ENCODE measurements at regions not wholly inside any gene's neighbourhood (a gene's known extent, or its start where the extent isn't known, plus 50 kb on each side); places are given as distances from the start of the nearest gene placed in this dataset.

DNA sequence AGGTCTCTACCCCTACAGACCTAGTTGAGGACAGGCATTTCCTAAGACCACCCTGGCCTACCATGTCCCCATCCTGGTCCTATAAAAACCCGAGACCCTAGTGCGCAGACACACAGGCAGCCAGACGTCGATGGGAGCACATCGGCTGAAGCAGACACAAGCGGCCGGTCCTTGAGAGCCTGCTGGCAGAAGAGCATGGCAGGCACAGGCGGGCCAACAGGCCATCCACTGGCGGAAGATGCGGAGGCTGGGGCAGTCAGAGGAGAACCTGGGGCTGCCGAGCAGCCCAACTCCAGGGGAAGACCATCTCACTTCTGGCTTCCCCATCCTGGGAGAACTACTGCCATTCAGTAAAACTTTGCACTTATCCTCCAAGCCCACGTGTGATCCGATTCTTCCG, 396.8 kb downstream of the AEBP2 start:
- no peak overlapping the region for H3K14ac ChIP-seq (ENCODE audit: low read length)
- H3K4me2 ChIP-seq (ENCODE audit: insufficient read depth, low read length, poor library complexity, severe bottlenecking) = no peak overlapping the region
- no peaks in the 10 kb centered on the region for H3K4me1 ChIP-seq (ENCODE audit: control insufficient read depth in 2 of 2, insufficient read depth in 1 of 2, low read depth in 1 of 2, low read length in 2 of 2)
- H3K23ac ChIP-seq (ENCODE audit: low read depth, low read length, poor library complexity) = no peak overlapping the region
- H3K4me3 ChIP-seq (ENCODE audit: low read length in 2 of 2) = no peak overlapping the region
- WGBS, 2 donors (ENCODE audit: extremely low coverage in 2 of 2, insufficient read length in 2 of 2, insufficient replicate concordance in 1 of 2) = no CpG with 5 or more reads among the region's 14 CpGs
- no peaks in the 10 kb centered on the region for H3K27me3 ChIP-seq (ENCODE audit: control insufficient read depth in 3 of 3, insufficient read depth in 3 of 3, low read depth in 1 of 3, low read length in 3 of 3)
- no peak overlapping the region for H2BK15ac ChIP-seq (ENCODE audit: low read length)
- no peak overlapping the region for H3K18ac ChIP-seq (ENCODE audit: low read length)
- no peak overlapping the region for H3K27ac ChIP-seq (replicated peaks; ENCODE audit: low read length)
- DNase-seq (ENCODE audit: low spot score) = no peak
- no peak overlapping the region for H2BK5ac ChIP-seq (ENCODE audit: low read length)
- H4K8ac ChIP-seq (ENCODE audit: low read depth, low read length) = no peak overlapping the region
- H2BK12ac ChIP-seq (ENCODE audit: low read length) = no peak overlapping the region
- no peak overlapping the region for H2AFZ ChIP-seq (ENCODE audit: low read length)
- no peak overlapping the region for H2AK5ac ChIP-seq (ENCODE audit: low read depth, low read length)
- H3K4ac ChIP-seq (ENCODE audit: low read length) = no peak overlapping the region
- H2BK120ac ChIP-seq (ENCODE audit: low read depth, low read length) = no peak overlapping the region
- H3K9me3 ChIP-seq (replicated peaks in 1 of 2; ENCODE audit: control insufficient read depth in 2 of 2, insufficient read depth in 1 of 2, low read depth in 1 of 2, low read length in 2 of 2) = no peaks in the 10 kb centered on the region
- H3K9ac ChIP-seq (ENCODE audit: low read depth, low read length, poor library complexity) = no peak overlapping the region
- H3K79me1 ChIP-seq (ENCODE audit: low read depth, low read length) = no peaks in the 10 kb centered on the region
- no peaks in the 10 kb centered on the region for H3K36me3 ChIP-seq (replicated peaks in 1 of 2; ENCODE audit: control insufficient read depth in 2 of 2, insufficient read depth in 2 of 2, low read length in 2 of 2)
- H4K91ac ChIP-seq (ENCODE audit: low read depth, low read length, poor library complexity) = no peak overlapping the region

DNA sequence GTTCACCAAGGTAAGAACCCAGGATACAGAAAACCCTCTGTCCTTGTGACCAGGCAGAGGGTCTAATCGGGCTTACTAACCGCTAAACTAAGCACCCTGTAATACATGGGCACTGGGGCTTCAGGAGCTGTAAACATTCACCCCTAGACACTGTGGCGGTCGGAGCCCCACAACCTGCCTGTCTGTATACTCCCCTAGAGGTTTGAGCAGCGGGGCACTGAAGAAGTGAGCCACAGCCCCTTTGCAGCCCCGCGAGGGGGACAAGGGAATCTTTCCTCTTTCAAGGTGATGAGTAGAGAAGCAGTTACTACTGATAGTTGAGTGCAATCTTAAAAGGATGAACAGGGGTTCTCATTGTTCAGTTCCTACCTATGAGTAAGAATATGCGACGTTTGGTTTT, 397.2 kb downstream of the AEBP2 start:
- no peak overlapping the region for H2BK120ac ChIP-seq (ENCODE audit: low read depth, low read length)
- H3K9me3 ChIP-seq (replicated peaks in 1 of 2; ENCODE audit: control insufficient read depth in 2 of 2, insufficient read depth in 1 of 2, low read depth in 1 of 2, low read length in 2 of 2) = no peaks in the 10 kb centered on the region
- no peak overlapping the region for H3K27ac ChIP-seq (replicated peaks; ENCODE audit: low read length)
- no peak overlapping the region for H3K14ac ChIP-seq (ENCODE audit: low read length)
- H3K9ac ChIP-seq (ENCODE audit: low read depth, low read length, poor library complexity) = no peak overlapping the region
- H2AFZ ChIP-seq (ENCODE audit: low read length) = no peak overlapping the region
- no peak for DNase-seq (ENCODE audit: low spot score)
- no peak overlapping the region for H3K23ac ChIP-seq (ENCODE audit: low read depth, low read length, poor library complexity)
- H4K91ac ChIP-seq (ENCODE audit: low read depth, low read length, poor library complexity) = no peak overlapping the region
- H2BK5ac ChIP-seq (ENCODE audit: low read length) = no peak overlapping the region
- H2BK12ac ChIP-seq (ENCODE audit: low read length) = no peak overlapping the region
- WGBS, 2 donors (ENCODE audit: extremely low coverage in 2 of 2, insufficient read length in 2 of 2, insufficient replicate concordance in 1 of 2) = no CpG with 5 or more reads among the region's 9 CpGs
- H3K79me1 ChIP-seq (ENCODE audit: low read depth, low read length) = no peaks in the 10 kb centered on the region
- no peak overlapping the region for H3K4me2 ChIP-seq (ENCODE audit: insufficient read depth, low read length, poor library complexity, severe bottlenecking)
- H4K8ac ChIP-seq (ENCODE audit: low read depth, low read length) = no peak overlapping the region
- no peak overlapping the region for H3K4ac ChIP-seq (ENCODE audit: low read length)
- no peak overlapping the region for H2BK15ac ChIP-seq (ENCODE audit: low read length)
- no peaks in the 10 kb centered on the region for H3K27me3 ChIP-seq (ENCODE audit: control insufficient read depth in 3 of 3, insufficient read depth in 3 of 3, low read depth in 1 of 3, low read length in 3 of 3)
- H3K4me3 ChIP-seq (ENCODE audit: low read length in 2 of 2) = no peak overlapping the region
- H3K4me1 ChIP-seq (ENCODE audit: control insufficient read depth in 2 of 2, insufficient read depth in 1 of 2, low read depth in 1 of 2, low read length in 2 of 2) = no peaks in the 10 kb centered on the region
- no peak overlapping the region for H2AK5ac ChIP-seq (ENCODE audit: low read depth, low read length)
- no peak overlapping the region for H3K18ac ChIP-seq (ENCODE audit: low read length)
- H3K36me3 ChIP-seq (replicated peaks in 1 of 2; ENCODE audit: control insufficient read depth in 2 of 2, insufficient read depth in 2 of 2, low read length in 2 of 2) = no peaks in the 10 kb centered on the region

DNA sequence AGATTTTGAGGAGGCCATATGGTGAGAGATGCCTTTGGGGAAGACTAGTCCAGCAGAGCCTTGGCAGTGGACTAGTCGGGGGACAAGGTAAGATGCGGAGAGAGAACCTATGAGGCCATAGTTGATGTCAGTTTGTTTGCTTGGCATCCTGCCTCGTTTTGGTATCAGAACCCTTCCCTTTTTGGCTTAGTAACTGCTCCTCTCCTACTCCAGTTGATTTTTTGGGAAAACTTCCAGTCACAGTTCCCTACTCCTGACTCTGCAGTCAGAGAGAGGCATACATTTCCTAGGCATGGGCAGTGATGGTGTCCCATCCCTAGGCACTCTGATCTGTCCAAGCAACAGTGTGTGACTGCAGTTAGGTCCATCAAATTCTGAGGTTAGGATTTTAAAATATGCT, 398.3 kb downstream of the AEBP2 start:
- Histone ChIP-seq H3K9me3 (replicated peaks in 1 of 2; ENCODE audit: control insufficient read depth in 2 of 2, insufficient read depth in 1 of 2, low read depth in 1 of 2, low read length in 2 of 2) (no peaks in the 10 kb centered on the region), H3K9ac (ENCODE audit: low read depth, low read length, poor library complexity) (no peak overlapping the region), H3K4ac (ENCODE audit: low read length) (no peak overlapping the region), H3K79me1 (ENCODE audit: low read depth, low read length) (no peaks in the 10 kb centered on the region), H2BK15ac (ENCODE audit: low read length) (no peak overlapping the region), H2BK5ac (ENCODE audit: low read length) (no peak overlapping the region), H3K14ac (ENCODE audit: low read length) (no peak overlapping the region), H4K91ac (ENCODE audit: low read depth, low read length, poor library complexity) (no peak overlapping the region), H2BK12ac (ENCODE audit: low read length) (no peak overlapping the region), H3K23ac (ENCODE audit: low read depth, low read length, poor library complexity) (no peak overlapping the region), H3K27me3 (ENCODE audit: control insufficient read depth in 3 of 3, insufficient read depth in 3 of 3, low read depth in 1 of 3, low read length in 3 of 3) (no peaks in the 10 kb centered on the region), H3K27ac (replicated peaks; ENCODE audit: low read length) (no peak overlapping the region), H2AK5ac (ENCODE audit: low read depth, low read length) (no peak overlapping the region), H3K4me3 (ENCODE audit: low read length in 2 of 2) (no peak overlapping the region), H4K8ac (ENCODE audit: low read depth, low read length) (no peak overlapping the region), H3K36me3 (replicated peaks in 1 of 2; ENCODE audit: control insufficient read depth in 2 of 2, insufficient read depth in 2 of 2, low read length in 2 of 2) (no peaks in the 10 kb centered on the region), H2AFZ (ENCODE audit: low read length) (no peak overlapping the region), H3K4me1 (ENCODE audit: control insufficient read depth in 2 of 2, insufficient read depth in 1 of 2, low read depth in 1 of 2, low read length in 2 of 2) (no peaks in the 10 kb centered on the region), H3K4me2 (ENCODE audit: insufficient read depth, low read length, poor library complexity, severe bottlenecking) (no peak overlapping the region), H2BK120ac (ENCODE audit: low read depth, low read length) (no peak overlapping the region), H3K18ac (ENCODE audit: low read length) (no peak overlapping the region)
- no CpG with 5 or more reads among the region's 3 CpGs for WGBS, 2 donors (ENCODE audit: extremely low coverage in 2 of 2, insufficient read length in 2 of 2, insufficient replicate concordance in 1 of 2)
- no peak for DNase-seq (ENCODE audit: low spot score)

DNA sequence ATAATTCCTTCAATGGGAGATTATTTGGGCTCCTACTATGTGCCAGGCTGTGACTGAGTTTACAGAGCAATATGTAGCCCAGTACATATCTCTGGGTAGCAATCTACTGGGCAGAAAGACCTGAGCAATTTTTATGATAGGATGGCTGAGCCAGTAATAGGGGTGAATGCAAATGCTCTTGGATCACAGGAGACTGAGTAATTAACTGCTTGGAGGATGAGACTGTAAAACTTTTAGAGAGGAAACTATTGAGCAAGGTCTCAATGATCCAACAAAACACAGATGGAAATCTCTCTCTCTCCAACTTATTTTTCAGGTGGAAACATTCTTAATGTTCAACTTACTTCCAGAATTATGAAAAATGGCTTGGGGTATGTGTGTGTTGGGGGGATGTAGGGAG, 402.2 kb downstream of the AEBP2 start:
- H4K8ac ChIP-seq (ENCODE audit: low read depth, low read length) = no peak overlapping the region
- no peak overlapping the region for H3K18ac ChIP-seq (ENCODE audit: low read length)
- H2AFZ ChIP-seq (ENCODE audit: low read length) = no peak overlapping the region
- no peak overlapping the region for H2BK120ac ChIP-seq (ENCODE audit: low read depth, low read length)
- no peaks in the 10 kb centered on the region for H3K27me3 ChIP-seq (ENCODE audit: control insufficient read depth in 3 of 3, insufficient read depth in 3 of 3, low read depth in 1 of 3, low read length in 3 of 3)
- no peak overlapping the region for H2AK5ac ChIP-seq (ENCODE audit: low read depth, low read length)
- H3K9ac ChIP-seq (ENCODE audit: low read depth, low read length, poor library complexity) = no peak overlapping the region
- no peaks in the 10 kb centered on the region for H3K4me1 ChIP-seq (ENCODE audit: control insufficient read depth in 2 of 2, insufficient read depth in 1 of 2, low read depth in 1 of 2, low read length in 2 of 2)
- no peak overlapping the region for H3K14ac ChIP-seq (ENCODE audit: low read length)
- H3K23ac ChIP-seq (ENCODE audit: low read depth, low read length, poor library complexity) = no peak overlapping the region
- H3K79me1 ChIP-seq (ENCODE audit: low read depth, low read length) = no peaks in the 10 kb centered on the region
- no peak overlapping the region for H2BK12ac ChIP-seq (ENCODE audit: low read length)
- H3K4ac ChIP-seq (ENCODE audit: low read length) = no peak overlapping the region
- no peaks in the 10 kb centered on the region for H3K36me3 ChIP-seq (replicated peaks in 1 of 2; ENCODE audit: control insufficient read depth in 2 of 2, insufficient read depth in 2 of 2, low read length in 2 of 2)
- no peak overlapping the region for H3K4me3 ChIP-seq (ENCODE audit: low read length in 2 of 2)
- H2BK5ac ChIP-seq (ENCODE audit: low read length) = no peak overlapping the region
- no peak overlapping the region for H2BK15ac ChIP-seq (ENCODE audit: low read length)
- H3K9me3 ChIP-seq (replicated peaks in 1 of 2; ENCODE audit: control insufficient read depth in 2 of 2, insufficient read depth in 1 of 2, low read depth in 1 of 2, low read length in 2 of 2) = no peaks in the 10 kb centered on the region
- no peak overlapping the region for H3K4me2 ChIP-seq (ENCODE audit: insufficient read depth, low read length, poor library complexity, severe bottlenecking)
- no peak for DNase-seq (ENCODE audit: low spot score)
- no peak overlapping the region for H4K91ac ChIP-seq (ENCODE audit: low read depth, low read length, poor library complexity)
- H3K27ac ChIP-seq (replicated peaks; ENCODE audit: low read length) = no peak overlapping the region
